ENCODE measurements at regions not wholly inside any gene's neighbourhood (a gene's known extent, or its start where the extent isn't known, plus 50 kb on each side); places are given as distances from the start of the nearest gene placed in this dataset.

DNA sequence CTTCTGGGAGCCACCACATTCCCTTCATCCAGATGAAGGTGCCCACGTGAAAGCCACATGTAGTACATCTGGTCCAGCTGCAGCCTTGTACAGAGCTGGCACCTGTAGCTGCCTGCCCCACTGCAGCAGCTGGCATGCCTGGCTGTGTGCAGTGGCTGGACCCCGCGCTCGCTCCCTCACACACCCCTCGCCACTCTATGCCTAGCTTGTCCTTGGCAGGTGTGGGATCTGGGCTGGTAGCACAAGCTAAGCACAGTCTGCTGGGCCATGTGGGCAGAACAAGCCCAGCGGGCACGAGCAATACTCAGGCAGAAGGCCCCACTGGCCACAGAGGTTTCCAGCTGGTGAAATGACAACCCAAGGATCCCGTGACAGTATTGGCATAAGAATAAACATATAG, 163.9 kb upstream of the PRNP start:
- ChIA-PET POLR2A (no interaction called here), CTCF (no interaction called here)
- DNase-seq (ENCODE audit: extremely low spot score): no peak
- TF ChIP-seq FOXM1 (IDR thresholded peaks at IDR 0.05; ENCODE audit: borderline replicate concordance) (no peak), FOXA1 (IDR thresholded peaks at IDR 0.05) (no peak), ARNT (IDR thresholded peaks at IDR 0.05) (no peak), FOXK2 (IDR thresholded peaks at IDR 0.05) (no peak), BHLHE40 (IDR thresholded peaks at IDR 0.05; ENCODE audit: borderline replicate concordance) (no peak), L3MBTL2 (conservative IDR thresholded peaks at IDR 0.05) (no peak), HDGF (IDR thresholded peaks at IDR 0.05; ENCODE audit: borderline replicate concordance) (no peak), ELF4 (IDR thresholded peaks at IDR 0.05) (no peak), SP1 (IDR thresholded peaks at IDR 0.05) (no peak)
- TF ChIP-seq, protein P1, sequence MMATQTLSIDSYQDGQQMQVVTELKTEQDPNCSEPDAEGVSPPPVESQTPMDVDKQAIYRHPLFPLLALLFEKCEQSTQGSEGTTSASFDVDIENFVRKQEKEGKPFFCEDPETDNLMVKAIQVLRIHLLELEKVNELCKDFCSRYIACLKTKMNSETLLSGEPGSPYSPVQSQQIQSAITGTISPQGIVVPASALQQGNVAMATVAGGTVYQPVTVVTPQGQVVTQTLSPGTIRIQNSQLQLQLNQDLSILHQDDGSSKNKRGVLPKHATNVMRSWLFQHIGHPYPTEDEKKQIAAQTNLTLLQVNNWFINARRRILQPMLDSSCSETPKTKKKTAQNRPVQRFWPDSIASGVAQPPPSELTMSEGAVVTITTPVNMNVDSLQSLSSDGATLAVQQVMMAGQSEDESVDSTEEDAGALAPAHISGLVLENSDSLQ (IDR thresholded peaks at IDR 0.05): no peak

DNA sequence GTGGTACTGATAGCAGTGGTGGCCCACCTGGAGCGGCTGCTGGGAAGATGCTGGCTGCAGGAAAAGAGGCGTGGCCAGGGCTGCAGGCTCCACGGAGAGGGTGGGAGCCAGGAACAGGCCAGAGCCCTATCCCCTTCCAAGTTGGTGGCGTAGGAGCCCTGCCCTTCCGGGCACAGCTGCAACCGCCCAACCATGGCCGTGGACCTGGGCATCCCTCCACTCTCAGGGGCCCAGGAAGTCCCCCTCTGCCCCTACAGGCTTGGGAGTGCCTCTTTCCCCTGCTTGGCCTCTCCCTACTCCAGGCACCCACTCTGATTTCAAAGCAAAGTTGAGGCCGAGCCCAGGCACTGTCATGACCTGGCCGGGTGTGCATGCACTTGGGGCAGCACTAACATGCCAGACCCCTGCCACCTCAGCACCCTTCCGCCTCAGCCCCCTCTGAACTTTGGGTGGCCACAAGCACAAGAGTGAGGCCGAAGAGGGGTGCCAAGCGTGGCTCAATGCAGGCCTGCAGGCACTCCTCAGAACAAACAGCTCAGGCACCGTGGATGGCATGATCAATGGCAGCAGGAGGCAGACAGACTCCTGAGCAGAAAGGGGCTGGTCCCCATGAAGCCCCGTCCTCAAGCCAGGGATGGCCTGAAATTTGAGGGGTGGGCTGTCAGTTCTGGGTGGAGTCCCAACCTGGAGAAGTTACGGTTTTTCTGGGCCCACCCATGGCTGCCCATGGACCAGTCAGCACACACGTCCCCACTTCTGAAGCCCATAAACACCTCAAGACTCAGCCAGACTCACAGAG, 164.9 kb upstream of the PRNP start:
- CTCF ChIA-PET: no interaction called here
- TF ChIP-seq BHLHE40 (IDR thresholded peaks at IDR 0.05; ENCODE audit: borderline replicate concordance) (no peak), FOXK2 (IDR thresholded peaks at IDR 0.05) (no peak), L3MBTL2 (conservative IDR thresholded peaks at IDR 0.05) (no peak), ELF4 (IDR thresholded peaks at IDR 0.05) (no peak), HDGF (IDR thresholded peaks at IDR 0.05; ENCODE audit: borderline replicate concordance) (no peak), FOXM1 (IDR thresholded peaks at IDR 0.05; ENCODE audit: borderline replicate concordance) (no peak), SUZ12 (IDR thresholded peaks at IDR 0.05) (no peak), LEF1 (IDR thresholded peaks at IDR 0.05; ENCODE audit: borderline replicate concordance) (no peak), ARNT (IDR thresholded peaks at IDR 0.05) (no peak), ZNF384 (IDR thresholded peaks at IDR 0.05) (no peak)
- TF ChIP-seq, protein P1 (IDR thresholded peaks at IDR 0.05): no peak
- POLR2A ChIA-PET: no interaction called here
- no peak for DNase-seq (ENCODE audit: extremely low spot score)

DNA sequence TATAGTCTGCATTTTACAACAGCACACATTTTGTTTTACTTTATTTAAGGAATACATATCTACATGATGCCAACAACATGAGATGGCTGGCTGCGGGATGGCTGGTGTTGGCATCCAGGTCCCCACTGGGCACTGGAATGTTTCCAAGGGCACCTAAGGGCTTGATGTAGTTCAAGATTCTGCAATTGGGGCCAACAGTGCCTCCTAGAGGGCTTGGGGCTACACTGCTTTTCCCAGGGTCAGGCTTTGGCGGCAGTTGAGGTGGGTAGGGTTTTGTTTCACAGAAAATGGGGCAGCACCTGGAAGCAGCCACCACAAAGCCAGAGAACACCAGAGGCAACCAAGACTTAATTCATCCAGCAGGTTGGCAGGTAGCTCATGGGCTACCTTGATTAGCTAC, 166.7 kb upstream of the PRNP start:
- ChIA-PET POLR2A (no interaction called here), CTCF (interaction anchor here (0.7 kb wide), 1 partner anchor 843 kb away, joined by 3 read pairs; no protein-coding TSS in a partner anchor)
- peak; percentile 39 for DNase-seq (ENCODE audit: extremely low spot score)
- TF ChIP-seq CTBP1 (IDR thresholded peaks at IDR 0.05; ENCODE audit: borderline replicate concordance) (no peak), FOXM1 (IDR thresholded peaks at IDR 0.05; ENCODE audit: borderline replicate concordance) (no peak), FOXA1 (IDR thresholded peaks at IDR 0.05) (no peak)

GRCh38 chr20:4516876-4517275, 169.4 kb upstream of the PRNP start:
- ChIA-PET CTCF (no interaction called here), POLR2A (no interaction called here)

GRCh38 chr20:4513720-4514119, 172.5 kb upstream of the PRNP start:
- POLR2A ChIA-PET: no interaction called here
- DNase-seq (ENCODE audit: extremely low spot score): no peak
- TF ChIP-seq NFRKB (IDR thresholded peaks at IDR 0.05): no peak
- no peak for TF ChIP-seq FOXK2 (IDR thresholded peaks at IDR 0.05)
- TF ChIP-seq BHLHE40 (IDR thresholded peaks at IDR 0.05; ENCODE audit: borderline replicate concordance): no peak
- no peak for TF ChIP-seq ELF4 (IDR thresholded peaks at IDR 0.05)
- no peak for TF ChIP-seq L3MBTL2 (conservative IDR thresholded peaks at IDR 0.05)
- no peak for TF ChIP-seq SP1 (IDR thresholded peaks at IDR 0.05)
- no peak for TF ChIP-seq SUZ12 (IDR thresholded peaks at IDR 0.05)
- TF ChIP-seq HDGF (IDR thresholded peaks at IDR 0.05; ENCODE audit: borderline replicate concordance): no peak
- no peak for TF ChIP-seq TARDBP (IDR thresholded peaks at IDR 0.05)
- TF ChIP-seq, protein P1 (IDR thresholded peaks at IDR 0.05): no peak
- TF ChIP-seq ARNT (IDR thresholded peaks at IDR 0.05): no peak
- no peak for TF ChIP-seq FOXA1 (IDR thresholded peaks at IDR 0.05)
- TF ChIP-seq LEF1 (IDR thresholded peaks at IDR 0.05; ENCODE audit: borderline replicate concordance): no peak
- no peak for TF ChIP-seq CTBP1 (IDR thresholded peaks at IDR 0.05; ENCODE audit: borderline replicate concordance)
- TF ChIP-seq ZNF384 (IDR thresholded peaks at IDR 0.05): no peak
- CTCF ChIA-PET: no interaction called here

More at GRCh38 chr20:4516876-4517275, 169.4 kb upstream of the PRNP start:
- TF ChIP-seq SUZ12 (IDR thresholded peaks at IDR 0.05): no peak
- no peak for TF ChIP-seq FOXK2 (IDR thresholded peaks at IDR 0.05)
- TF ChIP-seq ZNF384 (IDR thresholded peaks at IDR 0.05): no peak
- no peak for TF ChIP-seq TARDBP (IDR thresholded peaks at IDR 0.05)
- no peak for TF ChIP-seq HDGF (IDR thresholded peaks at IDR 0.05; ENCODE audit: borderline replicate concordance)
- TF ChIP-seq LEF1 (IDR thresholded peaks at IDR 0.05; ENCODE audit: borderline replicate concordance): no peak
- TF ChIP-seq, protein P1 (IDR thresholded peaks at IDR 0.05): no peak
- DNase-seq (ENCODE audit: extremely low spot score): no peak

DNA sequence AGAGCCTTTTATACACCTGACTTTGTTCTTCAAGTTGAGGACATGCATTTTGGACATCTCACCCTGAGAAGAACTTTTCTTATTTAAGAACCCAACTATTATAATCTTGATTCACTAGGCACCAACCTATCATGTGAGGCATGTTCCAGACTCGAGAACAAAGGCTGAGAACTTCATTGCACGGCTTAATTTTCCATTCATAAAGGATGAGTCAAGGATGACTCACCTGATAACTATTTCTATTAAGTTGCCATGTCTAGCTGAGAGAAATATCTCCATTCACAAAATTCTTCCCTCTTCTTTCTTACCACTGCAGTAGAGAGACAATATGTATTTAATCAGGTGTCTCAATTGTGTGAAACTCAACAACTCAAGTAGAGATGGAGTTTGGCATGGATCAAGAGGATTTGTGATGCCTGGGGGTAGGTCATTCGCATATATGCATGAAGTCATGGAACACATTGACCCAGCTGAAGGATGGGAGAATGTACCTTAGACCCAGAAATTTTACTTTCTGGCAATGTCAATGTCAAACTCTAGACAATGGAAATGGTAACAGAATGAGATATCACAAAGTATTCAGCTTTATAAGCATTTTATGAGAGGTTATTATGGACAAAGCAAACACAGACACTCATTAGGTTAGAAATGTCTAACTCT, 173.2 kb upstream of the PRNP start:
- TF ChIP-seq FOXM1 (IDR thresholded peaks at IDR 0.05; ENCODE audit: borderline replicate concordance) (no peak), FOXA1 (IDR thresholded peaks at IDR 0.05) (no peak), BHLHE40 (IDR thresholded peaks at IDR 0.05; ENCODE audit: borderline replicate concordance) (no peak), SUZ12 (IDR thresholded peaks at IDR 0.05) (no peak), LEF1 (IDR thresholded peaks at IDR 0.05; ENCODE audit: borderline replicate concordance) (no peak), L3MBTL2 (conservative IDR thresholded peaks at IDR 0.05) (no peak), CTBP1 (IDR thresholded peaks at IDR 0.05; ENCODE audit: borderline replicate concordance) (no peak), FOXK2 (IDR thresholded peaks at IDR 0.05) (no peak), NFRKB (IDR thresholded peaks at IDR 0.05) (no peak), ELF4 (IDR thresholded peaks at IDR 0.05) (no peak), ZNF384 (IDR thresholded peaks at IDR 0.05) (no peak), TARDBP (IDR thresholded peaks at IDR 0.05) (no peak), SP1 (IDR thresholded peaks at IDR 0.05) (no peak), ARNT (IDR thresholded peaks at IDR 0.05) (no peak), HDGF (IDR thresholded peaks at IDR 0.05; ENCODE audit: borderline replicate concordance) (no peak)
- TF ChIP-seq, protein P1 (IDR thresholded peaks at IDR 0.05): no peak
- ChIA-PET POLR2A (no interaction called here), CTCF (no interaction called here)
- no peak for DNase-seq (ENCODE audit: extremely low spot score)
